ENCODE measurements at regions not wholly inside any gene's neighbourhood (a gene's known extent, or its start where the extent isn't known, plus 50 kb on each side); places are given as distances from the start of the nearest gene placed in this dataset.

GRCh38 chr4:67273666-67274065, 271.6 kb downstream of the CENPC start:
- Mint-ChIP-seq H3K9me3 (peaks cover 0 to 8% (median 2%) of the 10 kb centered on the region in 3 donors), H3K27me3 (peaks cover 0 to 9% of the 10 kb centered on the region in 2 donors), H3K4me1 (no peaks in the 10 kb centered on the region), H3K4me3 (no peak overlapping the region), H3K36me3 (no peaks in the 10 kb centered on the region), H3K27ac (no peak overlapping the region)
- H3K27ac ChIP-seq (ENCODE audit: low read length) = no peak overlapping the region
- H3K36me3 ChIP-seq (ENCODE audit: control insufficient read depth in 2 of 2, extremely low read depth in 1 of 2, insufficient read depth in 1 of 2, low read length in 1 of 2) = no peaks in the 10 kb centered on the region
- ATAC-seq (replicated peaks in 1 of 4) (no peak), DNase-seq (no peak)
- H3K4me3 ChIP-seq (ENCODE audit: control insufficient read depth in 1 of 2, extremely low read depth in 1 of 2, low read length in 1 of 2) = no peak overlapping the region
- H3K27me3 ChIP-seq (replicated peaks in 1 of 2; ENCODE audit: control insufficient read depth in 2 of 2, extremely low read depth in 1 of 2, insufficient read depth in 2 of 2, low read length in 1 of 2) = peaks cover 0 to 3% of the 10 kb centered on the region in 2 experiments
- H3K4me1 ChIP-seq (ENCODE audit: control insufficient read depth in 1 of 2, extremely low read depth in 1 of 2, insufficient read depth in 2 of 2, low read length in 2 of 2) = no peaks in the 10 kb centered on the region
- WGBS (ENCODE audit: insufficient coverage) = 92% methylated on average over 1 of the region's 2 CpGs
- ChIA-PET CTCF (no interaction called here), POLR2A (no interaction called here)
- H3K9me3 ChIP-seq = no peaks in the 10 kb centered on the region

- no peaks in the 10 kb centered on the region for H3K4me1 ChIP-seq (ENCODE audit: control insufficient read depth in 1 of 2, extremely low read depth in 1 of 2, insufficient read depth in 2 of 2, low read length in 2 of 2)
- DNase-seq (no peak), ATAC-seq (replicated peaks in 1 of 4) (no peak)
- peaks cover 0 to 5% of the 10 kb centered on the region in 2 donors for H3K27me3 Mint-ChIP-seq
- CTCF ChIA-PET = no interaction called here
- H3K27ac Mint-ChIP-seq = no peak overlapping the region
- no peaks in the 10 kb centered on the region for H3K36me3 ChIP-seq (ENCODE audit: control insufficient read depth in 2 of 2, extremely low read depth in 1 of 2, insufficient read depth in 1 of 2, low read length in 1 of 2)
- H3K9me3 Mint-ChIP-seq = peaks cover 0 to 4% (median 0%) of the 10 kb centered on the region in 3 donors
- H3K27me3 ChIP-seq (replicated peaks in 1 of 2; ENCODE audit: control insufficient read depth in 2 of 2, extremely low read depth in 1 of 2, insufficient read depth in 2 of 2, low read length in 1 of 2) = no peaks in the 10 kb centered on the region
- H3K4me3 Mint-ChIP-seq = no peak overlapping the region
- POLR2A ChIA-PET = no interaction called here
- no peaks in the 10 kb centered on the region for H3K4me1 Mint-ChIP-seq
- no peaks in the 10 kb centered on the region for H3K36me3 Mint-ChIP-seq
- WGBS (ENCODE audit: insufficient coverage) = 60% methylated on average over 1 of the region's 1 CpG
- no peak overlapping the region for H3K27ac ChIP-seq (ENCODE audit: low read length)
- H3K4me3 ChIP-seq (ENCODE audit: control insufficient read depth in 1 of 2, extremely low read depth in 1 of 2, low read length in 1 of 2) = no peak overlapping the region
- H3K9me3 ChIP-seq = no peaks in the 10 kb centered on the region
These were observed 283.3 kb downstream of the CENPC start for GRCh38 chr4:67261971-67262370.

GRCh38 chr4:67256388-67257043, 288.8 kb downstream of the CENPC start:
- H3K36me3 ChIP-seq (ENCODE audit: control insufficient read depth in 2 of 2, extremely low read depth in 1 of 2, insufficient read depth in 1 of 2, low read length in 1 of 2) = no peaks in the 10 kb centered on the region
- H3K27ac ChIP-seq (ENCODE audit: low read length) = no peak overlapping the region
- no peak for DNase-seq
- H3K9me3 Mint-ChIP-seq = peaks cover 2 to 9% (median 3%) of the 10 kb centered on the region in 3 donors
- no peak for ATAC-seq (replicated peaks in 1 of 4)
- H3K27ac Mint-ChIP-seq = no peak overlapping the region
- peaks cover 0 to 5% of the 10 kb centered on the region in 2 donors for H3K27me3 Mint-ChIP-seq
- H3K4me3 ChIP-seq (ENCODE audit: control insufficient read depth in 1 of 2, extremely low read depth in 1 of 2, low read length in 1 of 2) = no peak overlapping the region
- H3K9me3 ChIP-seq = no peaks in the 10 kb centered on the region
- 42% methylated on average over 1 of the region's 3 CpGs for WGBS (ENCODE audit: insufficient coverage)
- H3K4me3 Mint-ChIP-seq = no peak overlapping the region
- H3K4me1 ChIP-seq (ENCODE audit: control insufficient read depth in 1 of 2, extremely low read depth in 1 of 2, insufficient read depth in 2 of 2, low read length in 2 of 2) = no peaks in the 10 kb centered on the region
- H3K4me1 Mint-ChIP-seq = no peaks in the 10 kb centered on the region
- ChIA-PET POLR2A (no interaction called here), CTCF (no interaction called here)
- H3K36me3 Mint-ChIP-seq = no peaks in the 10 kb centered on the region
- no peaks in the 10 kb centered on the region for H3K27me3 ChIP-seq (replicated peaks in 1 of 2; ENCODE audit: control insufficient read depth in 2 of 2, extremely low read depth in 1 of 2, insufficient read depth in 2 of 2, low read length in 1 of 2)

GRCh38 chr4:67250131-67250896, 295.0 kb downstream of the CENPC start:
- WGBS (ENCODE audit: insufficient coverage) = 63% methylated on average over 2 of the region's 4 CpGs
- H3K36me3 Mint-ChIP-seq = no peaks in the 10 kb centered on the region
- CTCF ChIA-PET = no interaction called here

DNA sequence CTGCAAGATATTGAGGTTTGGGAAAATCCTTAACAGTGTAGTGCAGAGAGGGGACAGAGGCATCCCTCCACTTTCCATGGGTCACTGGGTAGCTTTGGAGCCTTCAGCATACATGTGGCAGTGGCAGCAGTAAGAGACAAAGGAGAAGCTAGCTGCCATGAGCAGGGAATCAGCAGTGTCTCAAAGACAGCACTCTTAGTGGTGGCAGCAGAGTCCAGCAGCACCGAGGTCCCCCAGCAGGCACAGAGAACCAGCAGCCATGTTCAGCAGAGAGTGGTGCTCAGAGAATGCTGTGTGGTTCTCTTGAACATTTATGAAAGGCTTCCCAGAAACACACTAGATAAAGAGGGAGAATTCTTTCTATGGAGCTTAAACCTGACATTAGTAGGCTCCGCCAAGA, 308.5 kb downstream of the CENPC start:
- H3K9me3 ChIP-seq = no peaks in the 10 kb centered on the region
- H3K27ac Mint-ChIP-seq = no peak overlapping the region
- H3K36me3 ChIP-seq (ENCODE audit: control insufficient read depth in 2 of 2, extremely low read depth in 1 of 2, insufficient read depth in 1 of 2, low read length in 1 of 2) = no peaks in the 10 kb centered on the region
- ATAC-seq (replicated peaks in 1 of 4) = no peak
- H3K4me1 ChIP-seq (ENCODE audit: control insufficient read depth in 1 of 2, extremely low read depth in 1 of 2, insufficient read depth in 2 of 2, low read length in 2 of 2) = no peaks in the 10 kb centered on the region
- H3K27me3 ChIP-seq (replicated peaks in 1 of 2; ENCODE audit: control insufficient read depth in 2 of 2, extremely low read depth in 1 of 2, insufficient read depth in 2 of 2, low read length in 1 of 2) = no peaks in the 10 kb centered on the region
- no peak overlapping the region for H3K4me3 Mint-ChIP-seq
- H3K36me3 Mint-ChIP-seq = no peaks in the 10 kb centered on the region
- H3K4me3 ChIP-seq (ENCODE audit: control insufficient read depth in 1 of 2, extremely low read depth in 1 of 2, low read length in 1 of 2) = no peak overlapping the region
- peaks cover 0 to 4% (median 0%) of the 10 kb centered on the region in 3 donors for H3K9me3 Mint-ChIP-seq
- ChIA-PET POLR2A (no interaction called here), CTCF (no interaction called here)
- H3K4me1 Mint-ChIP-seq = no peaks in the 10 kb centered on the region
- no peak overlapping the region for H3K27ac ChIP-seq (ENCODE audit: low read length)
- no peaks in the 10 kb centered on the region for H3K27me3 Mint-ChIP-seq
- WGBS (ENCODE audit: insufficient coverage) = no CpG with 5 or more reads among the region's 2 CpGs
- DNase-seq = no peak

More at GRCh38 chr4:67250131-67250896, 295.0 kb downstream of the CENPC start:
- Mint-ChIP-seq H3K27me3 (no peaks in the 10 kb centered on the region), H3K9me3 (peaks cover 2 to 5% (median 3%) of the 10 kb centered on the region in 3 donors), H3K4me1 (no peaks in the 10 kb centered on the region), H3K4me3 (no peak overlapping the region), H3K27ac (no peak overlapping the region)
- no peak for ATAC-seq (replicated peaks in 1 of 4)
- DNase-seq = no peak
- no peak overlapping the region for H3K27ac ChIP-seq (ENCODE audit: low read length)
- no peaks in the 10 kb centered on the region for H3K36me3 ChIP-seq (ENCODE audit: control insufficient read depth in 2 of 2, extremely low read depth in 1 of 2, insufficient read depth in 1 of 2, low read length in 1 of 2)
- no peak overlapping the region for H3K4me3 ChIP-seq (ENCODE audit: control insufficient read depth in 1 of 2, extremely low read depth in 1 of 2, low read length in 1 of 2)
- no peaks in the 10 kb centered on the region for H3K9me3 ChIP-seq
- H3K4me1 ChIP-seq (ENCODE audit: control insufficient read depth in 1 of 2, extremely low read depth in 1 of 2, insufficient read depth in 2 of 2, low read length in 2 of 2) = peaks cover 0 to 2% of the 10 kb centered on the region in 2 experiments
- POLR2A ChIA-PET = no interaction called here
- no peaks in the 10 kb centered on the region for H3K27me3 ChIP-seq (replicated peaks in 1 of 2; ENCODE audit: control insufficient read depth in 2 of 2, extremely low read depth in 1 of 2, insufficient read depth in 2 of 2, low read length in 1 of 2)

DNA sequence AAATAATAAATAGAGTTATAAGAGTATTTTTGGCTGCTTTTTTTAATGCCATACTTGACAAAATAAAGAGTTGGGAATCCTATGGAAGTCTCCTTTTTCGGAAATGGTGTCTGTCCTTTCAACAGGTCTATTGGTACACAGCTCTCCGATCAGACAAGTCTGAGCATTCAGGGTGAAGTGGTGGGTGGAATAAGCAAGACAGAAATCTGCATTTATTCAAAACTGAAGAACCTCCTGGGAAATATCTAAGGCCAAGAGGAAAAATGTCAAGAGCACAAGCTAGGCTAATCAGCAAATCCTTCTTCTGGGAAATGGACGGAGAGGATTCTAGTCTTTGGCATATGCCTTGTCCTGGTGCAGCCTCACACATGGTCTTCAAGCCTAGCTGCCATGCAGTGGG, 309.0 kb downstream of the CENPC start:
- WGBS (ENCODE audit: insufficient coverage) = 100% methylated on average over 2 of the region's 3 CpGs

More for the DNA sequence above, 309.0 kb downstream of the CENPC start:
- ATAC-seq (replicated peaks in 1 of 4) (no peak), DNase-seq (no peak)
- Mint-ChIP-seq H3K4me1 (no peaks in the 10 kb centered on the region), H3K36me3 (no peaks in the 10 kb centered on the region), H3K27me3 (no peaks in the 10 kb centered on the region), H3K27ac (no peak overlapping the region), H3K4me3 (no peak overlapping the region), H3K9me3 (peaks cover 0 to 4% (median 0%) of the 10 kb centered on the region in 3 donors)
- POLR2A ChIA-PET = no interaction called here
- Histone ChIP-seq H3K4me1 (ENCODE audit: control insufficient read depth in 1 of 2, extremely low read depth in 1 of 2, insufficient read depth in 2 of 2, low read length in 2 of 2) (no peaks in the 10 kb centered on the region), H3K36me3 (ENCODE audit: control insufficient read depth in 2 of 2, extremely low read depth in 1 of 2, insufficient read depth in 1 of 2, low read length in 1 of 2) (no peaks in the 10 kb centered on the region), H3K27me3 (replicated peaks in 1 of 2; ENCODE audit: control insufficient read depth in 2 of 2, extremely low read depth in 1 of 2, insufficient read depth in 2 of 2, low read length in 1 of 2) (no peaks in the 10 kb centered on the region), H3K9me3 (no peaks in the 10 kb centered on the region), H3K27ac (ENCODE audit: low read length) (no peak overlapping the region), H3K4me3 (ENCODE audit: control insufficient read depth in 1 of 2, extremely low read depth in 1 of 2, low read length in 1 of 2) (no peak overlapping the region)
- CTCF ChIA-PET = no interaction called here
